HuH-7.5 (cell line): ENCODE measurements at regions not wholly inside any gene's neighbourhood (a gene's known extent, or its start where the extent isn't known, plus 50 kb on each side); places are given as distances from the start of the nearest gene placed in this dataset.
"Not testable (repeated sequence)": the region's sequence is repeated elsewhere in the genome, so short reads cannot be mapped to it uniquely, and the experiment has no call there.

ENCODE experiments used
- DNase-seq: peaks from one replicate; pipeline ENCODE4 v3.0.0; 2011; ENCODE audit warnings: low spot score

GRCh38 chr14:55767286-55767685, 187.3 kb downstream of the KTN1 start:
- DNase-seq = no peak

- no peak for DNase-seq
Measured at GRCh38 chr14:55769877-55770276, 189.9 kb downstream of the KTN1 start.

GRCh38 chr14:55771242-55771981, 191.4 kb downstream of the KTN1 start:
- no peak for DNase-seq

GRCh38 chr14:55772486-55772885, 192.5 kb downstream of the KTN1 start:
- no peak for DNase-seq

DNA sequence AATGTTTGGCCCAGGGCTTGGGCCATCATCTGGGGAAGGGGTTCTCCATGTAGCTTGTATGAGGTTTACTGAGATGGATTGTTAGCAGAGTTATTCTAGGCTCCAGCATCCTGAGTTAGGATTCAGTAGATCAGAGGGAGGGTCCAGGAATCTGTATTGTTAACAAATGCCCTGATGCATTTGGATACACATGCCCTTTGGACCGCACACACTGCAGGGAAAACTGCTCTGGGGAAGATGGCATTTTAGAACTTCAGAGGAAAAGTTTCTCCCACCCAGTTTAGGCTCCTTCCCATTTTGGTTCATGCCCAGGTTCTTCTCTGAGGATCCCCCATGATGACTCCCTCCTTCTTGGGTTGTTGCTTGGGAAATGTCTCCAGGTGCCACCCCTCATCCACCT, 193.3 kb downstream of the KTN1 start:
- DNase-seq = no peak

DNA sequence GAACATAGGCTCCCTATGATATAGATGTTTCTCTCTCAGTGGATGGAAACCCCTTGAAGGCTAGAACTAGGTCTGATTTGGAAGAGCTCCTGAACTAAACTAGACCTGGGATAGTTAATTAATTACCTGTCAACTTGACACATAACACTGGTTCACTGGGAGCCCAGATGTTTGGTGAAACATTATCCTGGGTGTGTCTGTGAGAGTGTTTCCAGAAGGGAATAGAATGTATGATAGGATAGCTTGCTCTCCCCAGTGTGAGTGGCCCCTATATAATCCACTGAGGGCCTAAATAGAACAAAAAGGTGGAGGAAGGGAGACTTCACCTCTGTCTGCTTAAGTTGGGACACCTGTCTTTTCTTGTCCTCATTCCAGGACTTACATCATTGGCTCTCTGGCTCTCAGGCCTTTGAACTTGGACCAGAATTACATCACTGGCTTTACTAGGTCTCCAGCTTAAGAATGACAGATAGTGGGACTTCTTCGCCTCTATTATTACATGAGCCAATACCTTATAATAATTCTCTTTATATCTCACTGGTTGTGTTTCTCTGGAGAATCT, 194.1 kb downstream of the KTN1 start:
- no peak for DNase-seq

DNA sequence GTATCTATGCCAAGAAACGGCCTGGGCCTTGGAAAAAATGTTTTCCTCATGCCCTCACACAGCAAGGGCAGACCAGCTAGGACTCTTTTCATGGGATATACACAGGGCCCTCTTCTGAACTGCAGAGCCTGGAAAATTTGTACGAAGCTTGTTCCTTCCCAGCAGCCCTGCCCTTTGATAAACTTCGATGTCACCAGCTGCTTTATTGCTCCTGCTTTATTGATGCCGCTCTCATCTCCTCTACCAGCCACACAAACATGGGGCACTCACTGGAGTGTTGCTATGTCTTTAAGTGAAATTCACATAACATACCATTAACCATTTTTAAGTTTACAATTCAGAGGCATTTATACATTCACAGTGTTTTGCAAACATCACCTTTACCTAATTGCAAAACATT, 197.9 kb downstream of the KTN1 start:
- no peak for DNase-seq

DNA sequence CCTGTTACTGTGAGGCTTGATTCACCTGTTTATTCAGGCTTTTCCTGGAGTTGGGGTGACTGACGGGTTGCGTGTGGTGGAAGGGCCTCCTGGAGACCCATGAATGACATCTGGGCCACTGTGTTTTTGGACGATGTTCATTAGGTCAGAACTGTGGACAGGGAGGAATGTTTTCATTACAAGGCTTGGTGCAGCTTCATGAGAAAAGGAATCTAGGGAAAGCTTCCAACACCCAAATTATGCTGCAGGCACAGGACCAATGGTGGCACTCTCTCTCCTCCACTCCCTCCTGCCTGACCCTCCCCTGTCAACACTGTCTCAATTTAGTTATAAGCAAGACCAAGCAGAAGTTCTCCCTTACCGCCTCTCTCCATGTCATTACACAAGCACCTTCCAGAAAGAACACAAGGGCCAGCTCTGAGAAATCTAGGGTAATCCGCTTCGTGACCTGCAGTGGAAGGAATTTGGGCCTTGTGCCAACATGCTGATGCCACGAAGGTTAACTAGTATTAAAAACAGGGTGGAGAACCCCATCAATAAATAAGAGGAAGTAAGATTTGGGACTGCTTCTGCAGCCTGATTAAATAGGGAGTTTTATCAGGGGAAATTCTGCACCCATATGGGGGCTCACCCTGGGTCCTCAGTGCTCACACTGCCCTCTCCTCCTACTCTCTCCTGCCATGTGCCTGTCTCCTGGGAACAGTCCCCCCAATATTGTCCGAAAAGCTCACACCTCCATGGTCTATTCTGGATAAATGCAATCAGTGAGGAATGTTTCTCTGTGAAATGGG, 200.3 kb downstream of the KTN1 start:
- DNase-seq = no peak

- no peak for DNase-seq
Measured at GRCh38 chr14:55781046-55781445, 201.0 kb downstream of the KTN1 start.

DNA sequence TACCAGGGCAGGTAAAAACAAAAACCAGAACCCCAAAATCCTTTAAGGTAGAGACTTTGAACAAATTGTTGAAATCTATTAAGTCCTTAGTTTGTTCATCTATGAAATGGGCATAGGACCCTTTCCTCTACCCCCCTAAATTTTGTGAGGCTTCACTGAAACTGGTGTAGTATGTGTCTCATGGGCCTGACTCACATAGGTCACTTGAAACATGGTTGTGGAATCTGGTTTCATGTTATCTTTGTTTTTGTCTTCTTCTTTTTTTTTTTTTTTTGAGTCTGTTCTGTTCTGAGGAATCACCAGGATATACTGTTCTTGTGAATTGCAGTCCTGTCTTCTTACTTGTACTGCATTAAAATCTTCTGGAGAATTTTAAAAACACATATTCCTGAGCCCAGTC, 202.2 kb downstream of the KTN1 start:
- no peak for DNase-seq

DNA sequence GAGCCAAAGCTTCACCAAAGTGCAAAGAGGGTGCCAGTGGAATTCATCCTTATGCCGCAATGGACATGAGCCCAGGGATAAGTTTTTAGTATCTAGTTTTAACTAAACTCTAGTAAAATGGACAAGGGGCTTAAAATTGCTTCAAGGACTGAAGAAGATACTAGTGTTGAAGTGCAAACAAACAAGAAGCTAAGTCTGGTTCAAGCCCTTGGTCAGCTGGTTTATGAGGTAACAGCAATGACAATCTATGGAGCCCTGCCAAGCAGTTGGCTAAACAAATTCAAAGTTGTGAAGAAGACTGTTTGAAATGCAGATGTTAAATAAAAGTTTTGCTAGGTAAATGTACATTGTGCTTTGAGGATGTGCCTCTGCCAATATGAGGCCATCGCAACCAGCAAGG, 209.4 kb downstream of the KTN1 start:
- DNase-seq = no peak

- no peak for DNase-seq
Measured at GRCh38 chr14:55794655-55795595, 214.9 kb downstream of the KTN1 start.

DNA sequence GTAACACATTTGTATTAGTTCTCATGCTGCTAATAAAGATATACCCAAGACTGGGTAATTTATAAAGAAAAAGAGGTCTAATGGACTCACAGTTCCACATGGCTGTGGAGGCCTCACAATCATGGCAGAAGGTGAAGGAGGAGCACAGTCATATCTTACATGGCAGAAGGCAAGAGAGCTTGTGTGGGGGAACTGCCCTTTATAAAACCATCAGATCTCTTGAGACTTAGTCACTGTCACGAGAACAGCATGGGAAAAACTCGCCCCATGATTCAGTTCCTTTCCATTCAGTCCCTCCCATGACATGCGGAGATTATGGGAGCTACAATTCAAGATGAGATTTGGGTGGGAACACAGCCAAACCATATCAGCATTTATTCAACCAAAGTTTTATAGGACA, 216.5 kb downstream of the KTN1 start:
- DNase-seq = not testable (repeated sequence)

DNA sequence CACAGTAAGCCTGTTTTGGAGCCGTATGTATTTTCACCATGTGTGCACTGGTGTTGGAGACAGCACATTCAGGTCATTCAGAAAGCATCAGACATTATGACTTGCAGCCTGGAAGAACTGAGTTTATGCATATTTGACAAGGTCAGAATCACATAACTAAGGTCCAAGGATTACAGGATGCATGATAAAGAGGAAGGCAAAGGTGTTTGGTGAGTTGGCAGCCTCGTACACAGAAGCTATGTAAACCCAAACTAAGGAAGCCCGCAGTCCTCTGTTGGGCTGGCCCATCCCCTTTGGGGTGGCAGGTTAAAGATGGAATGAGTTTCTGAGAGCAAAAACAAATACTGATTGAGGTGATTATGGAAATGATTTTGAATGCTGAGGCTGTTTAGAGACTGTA, 218.4 kb downstream of the KTN1 start:
- DNase-seq = no peak

GRCh38 chr14:55799508-55800095, 219.6 kb downstream of the KTN1 start:
- no peak for DNase-seq

GRCh38 chr14:55800156-55800785, 220.3 kb downstream of the KTN1 start:
- no peak for DNase-seq

DNA sequence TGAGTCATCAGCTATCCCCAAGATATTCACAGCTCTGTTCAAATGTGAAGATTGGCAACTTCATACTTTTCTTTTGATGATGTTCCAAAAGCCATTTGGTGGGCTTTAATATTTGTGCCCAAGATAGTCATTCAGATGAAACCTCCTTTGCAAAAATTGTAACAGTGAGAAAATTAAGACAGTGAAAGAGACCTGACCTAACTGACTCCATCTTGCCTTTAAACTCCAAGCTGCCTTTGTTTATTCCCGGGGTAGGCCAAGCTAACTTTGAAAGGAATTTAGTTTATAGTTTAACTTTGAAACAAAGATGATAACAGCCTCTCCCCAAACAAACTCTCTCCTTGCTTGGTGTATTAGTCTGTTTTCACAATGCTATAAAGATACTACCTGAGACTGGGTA, 221.1 kb downstream of the KTN1 start:
- DNase-seq = no peak

DNA sequence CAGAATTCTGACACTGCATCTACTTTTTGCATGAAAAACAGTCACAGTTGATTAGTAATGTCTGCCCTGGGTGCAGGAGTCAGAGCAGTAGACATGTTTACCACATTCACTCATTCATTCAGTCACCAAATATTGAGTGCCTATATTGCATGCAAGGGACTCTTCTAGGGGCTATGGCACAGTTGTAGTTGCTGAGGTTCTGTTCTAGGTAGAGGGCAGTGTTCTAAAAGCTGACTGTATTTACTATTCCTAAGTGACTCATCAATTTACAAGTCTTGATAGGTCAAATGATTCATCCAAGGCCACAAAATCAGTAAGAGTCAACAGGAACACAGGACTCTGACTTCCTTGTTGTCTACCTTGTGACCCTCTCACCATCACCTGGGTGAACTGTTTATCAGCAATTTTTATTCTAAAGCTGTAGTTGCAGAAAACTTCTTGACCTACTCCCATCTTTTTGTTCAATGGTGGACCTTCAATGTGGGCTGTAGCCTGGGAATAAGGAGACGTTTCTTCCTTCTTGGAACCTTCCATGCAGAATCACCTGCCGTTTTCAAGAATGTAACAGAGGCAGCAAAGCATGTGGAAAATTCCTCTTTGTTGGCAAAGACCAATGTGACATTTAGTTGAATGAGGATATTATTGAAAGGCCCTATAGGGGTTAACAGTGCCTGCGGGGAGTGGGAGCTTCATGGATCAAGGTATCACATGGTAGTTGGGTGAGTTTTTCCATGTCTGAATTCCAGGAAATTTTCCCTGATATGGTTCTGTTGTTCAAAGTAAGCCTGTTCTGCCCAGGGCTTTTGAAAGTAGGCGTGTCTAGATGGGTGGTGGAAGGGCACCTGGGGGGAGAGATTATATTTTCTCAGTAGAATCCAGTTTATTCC, 223.2 kb downstream of the KTN1 start:
- DNase-seq = no peak

GRCh38 chr14:55803873-55804553, 224.0 kb downstream of the KTN1 start:
- DNase-seq = no peak

- no peak for DNase-seq
Measured at GRCh38 chr14:55805250-55805649, 225.2 kb downstream of the KTN1 start.
